HG02642 (cell line): ENCODE measurements at regions not wholly inside any gene's neighbourhood (a gene's known extent, or its start where the extent isn't known, plus 50 kb on each side); places are given as distances from the start of the nearest gene placed in this dataset.
"Not testable (repeated sequence)": the region's sequence is repeated elsewhere in the genome, so short reads cannot be mapped to it uniquely, and the experiment has no call there.

ENCODE experiments used
- ATAC-seq: cut with Tn5 transposase; IDR thresholded peaks from one replicate; pipeline ENCODE4 v1.9.1; 2021; ENCODE audit warnings: mild to moderate bottlenecking; ENCODE audit not compliant: unreplicated experiment, poor library complexity

DNA sequence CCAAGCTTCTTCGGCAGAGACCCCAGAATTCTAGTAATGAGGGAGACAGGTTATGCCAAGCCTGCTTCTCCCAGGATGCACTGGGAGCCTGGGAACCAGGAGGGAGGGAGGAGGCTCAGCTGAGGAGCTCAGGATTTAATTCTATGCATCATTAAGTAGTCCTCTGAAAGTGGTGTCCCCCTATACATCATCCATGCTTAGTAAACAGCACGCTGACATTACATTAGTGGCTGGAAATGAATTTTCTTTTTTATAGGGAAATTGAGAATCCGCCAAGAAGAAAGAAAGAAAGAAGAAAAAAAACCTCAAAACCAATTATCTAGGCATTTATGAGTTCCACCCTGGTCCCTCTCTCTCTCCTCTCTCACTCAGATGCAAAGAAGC, 63.1 kb upstream of the PAX8 start:
- ATAC-seq: not testable (repeated sequence)

DNA sequence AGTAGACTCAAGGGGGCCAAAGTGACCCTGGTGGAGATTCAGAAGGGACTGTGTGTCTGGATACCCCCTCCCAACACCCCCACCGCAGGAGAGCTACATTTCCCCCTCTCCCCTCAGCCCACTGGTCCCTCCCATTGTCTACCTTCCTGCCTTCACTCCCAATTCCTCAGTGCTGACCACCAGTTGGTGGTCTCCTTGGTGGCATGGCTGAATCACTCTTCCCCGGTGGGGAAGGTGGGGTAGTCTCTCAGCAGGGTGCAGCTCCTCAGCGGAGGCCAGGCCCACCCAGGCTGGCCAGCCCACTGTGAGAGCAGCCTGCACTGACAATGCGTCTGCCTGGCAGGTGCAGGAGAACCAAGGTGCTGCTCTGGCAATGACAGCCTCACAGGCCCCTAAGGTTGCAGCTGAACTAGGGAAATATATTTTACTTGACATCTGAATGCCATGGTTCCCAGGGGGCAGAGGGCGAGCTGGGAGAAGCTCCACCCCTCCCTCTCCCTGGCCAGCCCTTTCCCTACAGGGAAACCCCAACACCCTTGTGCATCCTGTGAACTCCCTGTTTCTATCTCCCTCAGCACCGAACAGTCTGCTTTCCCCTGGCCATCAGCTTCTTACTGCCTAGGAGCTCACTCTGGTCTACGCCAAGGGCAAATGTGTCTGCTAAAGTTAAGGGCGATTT, 62.6 kb upstream of the PAX8 start:
- no peak for ATAC-seq

DNA sequence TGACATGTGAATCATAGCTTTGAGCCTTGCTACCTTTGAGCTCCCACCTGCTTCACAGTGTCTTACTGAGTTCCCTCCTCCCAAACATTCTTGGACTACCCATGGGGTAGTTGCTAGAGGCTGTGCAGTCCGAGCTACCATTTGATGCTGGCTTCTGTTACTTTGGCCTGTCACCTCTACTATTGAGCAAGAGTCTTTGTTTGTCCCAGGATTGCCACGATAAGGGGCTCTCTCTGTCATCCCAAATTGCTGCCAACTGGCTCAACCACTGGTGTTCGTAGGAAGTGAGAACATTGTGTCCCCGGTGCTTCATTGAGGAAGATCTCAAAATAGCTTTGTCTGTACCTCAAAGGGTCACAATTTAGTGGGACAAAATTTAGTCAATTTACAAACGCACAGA, 59.1 kb upstream of the PAX8 start:
- no peak for ATAC-seq

DNA sequence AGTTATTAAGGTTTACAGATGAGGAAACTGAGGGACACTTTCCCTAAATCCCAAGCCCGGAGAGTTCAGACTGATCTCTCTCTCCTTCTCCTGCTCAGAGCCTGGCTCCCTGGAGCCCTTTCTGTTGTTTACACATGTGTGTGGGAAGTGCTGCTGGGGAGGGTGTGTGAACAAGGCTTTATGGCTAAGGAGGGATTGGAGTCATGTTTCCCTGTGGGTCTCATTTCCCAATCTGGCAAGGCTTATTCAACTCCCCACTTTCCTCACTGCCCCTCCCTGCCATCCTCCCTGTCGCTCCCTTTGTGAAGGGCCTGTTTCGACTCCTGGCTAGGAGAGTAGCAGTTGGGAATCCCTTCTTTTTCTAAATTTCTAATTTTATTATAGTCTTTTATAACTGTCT, 57.3 kb upstream of the PAX8 start:
- not testable (repeated sequence) for ATAC-seq

DNA sequence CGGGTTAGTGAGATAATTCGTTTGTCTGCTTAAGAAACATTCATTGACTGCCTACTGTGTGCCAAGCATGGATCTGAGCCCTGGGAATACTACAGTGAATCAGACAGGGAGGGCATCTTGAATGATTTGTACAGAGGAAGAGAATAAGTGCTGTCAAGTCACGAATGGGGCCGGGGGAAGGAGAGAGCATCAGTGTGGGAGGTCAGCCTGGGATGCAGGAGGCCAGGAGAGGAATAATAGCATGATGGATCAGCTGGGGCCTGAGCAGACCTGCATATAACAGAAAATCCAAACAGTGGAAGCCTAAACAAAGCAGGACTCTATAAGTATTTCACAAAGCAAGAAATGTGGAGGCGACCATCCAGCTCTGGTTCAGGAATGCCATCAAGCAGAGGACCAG, 55.4 kb upstream of the PAX8 start:
- ATAC-seq: no peak

DNA sequence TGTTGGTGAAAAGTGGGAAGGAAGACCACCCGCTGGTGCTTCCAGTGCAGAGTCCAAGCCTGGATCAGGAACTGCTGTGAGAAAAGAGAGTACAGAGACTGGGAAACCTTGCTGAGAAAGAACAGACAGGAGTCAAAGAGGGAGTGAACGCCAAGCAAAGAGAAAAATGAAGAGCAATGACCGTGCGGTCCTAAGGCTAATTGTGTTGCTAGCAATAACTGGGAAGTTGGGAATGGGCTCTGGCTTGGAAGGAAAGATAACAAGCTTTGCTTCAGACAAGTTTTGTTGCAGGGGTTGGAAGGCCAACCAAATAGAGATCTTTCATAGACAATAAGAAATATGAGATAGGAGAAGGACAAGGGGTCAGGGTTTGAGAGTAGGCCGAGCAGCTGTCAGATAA, 55.0 kb upstream of the PAX8 start:
- not testable (repeated sequence) for ATAC-seq

DNA sequence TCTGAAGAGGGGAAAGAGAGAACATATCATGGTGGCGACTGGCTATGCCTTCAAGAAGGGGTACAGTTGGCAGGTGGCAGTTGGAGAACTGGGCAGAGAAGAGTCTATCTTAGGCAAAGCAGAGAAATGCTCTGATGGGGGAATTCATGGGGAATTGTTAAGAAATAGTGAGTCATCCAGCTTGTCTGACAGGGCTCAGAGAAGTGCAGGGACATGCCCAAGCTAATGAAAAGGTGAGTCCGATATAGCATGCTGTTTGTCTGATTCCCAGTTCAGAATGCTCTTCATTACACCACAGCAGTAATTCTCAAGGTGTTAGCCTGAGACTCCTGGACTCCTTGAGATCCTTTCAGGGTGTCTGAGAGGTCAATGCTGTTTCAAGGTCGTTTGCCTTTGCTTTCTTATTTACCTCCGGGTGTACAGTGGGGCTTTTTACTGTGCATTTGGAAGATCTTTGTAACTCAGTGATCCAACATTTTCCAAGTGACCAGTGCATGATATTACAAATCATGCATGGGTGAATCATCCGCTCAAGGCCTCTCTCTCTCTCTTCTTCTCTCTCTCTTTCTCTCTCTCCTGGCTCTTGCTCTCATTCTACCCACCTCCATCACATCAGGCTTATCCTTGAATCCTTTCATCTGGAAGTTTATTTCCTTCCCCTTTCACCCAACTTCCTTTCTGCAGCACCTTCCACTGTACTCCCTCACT, 51.5 kb upstream of the PAX8 start:
- not testable (repeated sequence) for ATAC-seq

DNA sequence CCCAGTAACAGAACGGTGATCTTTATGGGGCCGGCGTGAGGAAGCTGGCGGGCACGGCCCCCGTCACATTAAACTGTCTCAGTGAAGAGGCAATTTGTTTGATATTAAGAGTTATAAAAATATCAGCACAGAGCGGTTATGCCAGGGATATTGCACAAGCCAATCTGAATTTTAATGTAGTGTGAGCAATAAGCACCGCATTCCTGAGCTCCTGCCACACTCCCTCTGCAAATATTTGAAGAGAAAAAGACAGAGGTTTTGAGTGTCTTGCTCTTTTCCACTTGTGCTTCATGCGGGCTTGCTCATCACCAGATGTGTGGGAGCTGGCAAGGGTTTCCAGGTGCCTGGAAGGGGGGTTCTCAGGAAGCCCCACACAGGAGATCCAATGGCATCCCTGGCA, 50.3 kb upstream of the PAX8 start:
- ATAC-seq: not testable (repeated sequence)

DNA sequence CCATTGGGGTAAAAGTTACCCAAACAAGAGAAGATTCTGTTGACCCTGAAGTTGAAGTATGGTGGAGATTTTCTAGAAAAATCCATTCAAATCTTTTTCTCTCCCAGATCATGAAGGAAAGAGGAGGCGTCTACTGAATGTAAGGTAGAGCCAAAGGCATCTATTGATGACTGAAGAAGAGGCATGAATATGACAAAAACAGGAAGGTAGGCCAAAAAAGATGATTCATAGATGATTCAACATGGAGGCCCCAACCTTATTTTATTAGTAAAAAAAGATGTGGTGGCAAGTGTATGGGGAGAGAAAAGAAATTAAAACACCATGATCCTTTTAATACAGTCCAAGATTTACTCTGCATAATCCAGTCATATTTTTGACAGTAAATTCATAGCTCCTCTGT, 49.9 kb upstream of the PAX8 start:
- not testable (repeated sequence) for ATAC-seq
